ENCODE measurements at regions not wholly inside any gene's neighbourhood (a gene's known extent, or its start where the extent isn't known, plus 50 kb on each side); places are given as distances from the start of the nearest gene placed in this dataset.

DNA sequence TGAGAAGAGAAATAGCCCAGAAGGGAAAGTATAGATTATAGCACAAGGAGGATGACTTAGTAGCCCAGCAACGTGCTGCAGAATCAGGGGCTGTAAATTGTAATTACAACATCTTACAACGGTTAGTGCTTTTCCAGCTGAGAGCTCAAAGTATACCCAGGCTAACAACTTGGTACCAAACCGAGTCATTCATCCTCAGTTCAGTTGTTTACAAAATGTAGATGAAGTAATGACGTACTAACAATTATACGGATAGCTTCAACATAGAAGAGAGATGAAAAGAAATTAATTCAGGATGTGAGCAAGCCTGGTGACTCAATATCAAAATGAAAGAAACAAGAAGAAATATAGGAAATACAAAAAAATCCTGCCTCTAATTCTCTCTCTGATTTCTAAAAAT, 99.2 kb downstream of the DYNAP start:
- Mint-ChIP-seq H3K36me3 (no peaks in the 10 kb centered on the region), H3K27ac (no peak overlapping the region), H3K4me3 (no peak overlapping the region), H3K9me3 (no peaks in the 10 kb centered on the region), H3K27me3 (ENCODE audit: low read depth in 2 of 2) (peaks cover 3 to 15% of the 10 kb centered on the region in 2 donors), H3K4me1 (peaks cover 0 to 5% of the 10 kb centered on the region in 2 donors)
- Histone ChIP-seq H3K36me3 (ENCODE audit: control insufficient read depth, insufficient read depth, low read length) (no peaks in the 10 kb centered on the region), H3K27me3 (ENCODE audit: control insufficient read depth, insufficient read depth, low read length) (no peaks in the 10 kb centered on the region), H3K4me3 (ENCODE audit: low read length) (no peak overlapping the region), H3K27ac (ENCODE audit: low read length) (no peak overlapping the region), H3K9me3 (ENCODE audit: control insufficient read depth, insufficient read depth, low read length) (no peaks in the 10 kb centered on the region), H3K4me1 (ENCODE audit: control insufficient read depth, insufficient read depth, low read length) (no peaks in the 10 kb centered on the region)
- intact Hi-C loops (cut with micrococcal nuclease) = no loop called here
- no peak for TF ChIP-seq CTCF (IDR thresholded peaks at IDR 0.05)
- 90% methylated on average over 5 of the region's 5 CpGs for WGBS (ENCODE audit: insufficient coverage)
- DNase-seq (no peak), ATAC-seq (no peak)

GRCh38 chr18:54692463-54692862, 101.4 kb downstream of the DYNAP start:
- no peak overlapping the region for H3K27ac Mint-ChIP-seq
- WGBS (ENCODE audit: insufficient coverage) = no CpG with 5 or more reads among the region's 1 CpG
- H3K4me3 Mint-ChIP-seq = no peak overlapping the region

GRCh38 chr18:54696616-54697293, 105.7 kb downstream of the DYNAP start:
- WGBS (ENCODE audit: insufficient coverage) = 90% methylated on average over 3 of the region's 4 CpGs
- Mint-ChIP-seq H3K36me3 (no peaks in the 10 kb centered on the region), H3K9me3 (no peaks in the 10 kb centered on the region), H3K4me1 (peaks cover 0 to 5% of the 10 kb centered on the region in 2 donors), H3K27ac (no peak overlapping the region), H3K4me3 (no peak overlapping the region), H3K27me3 (ENCODE audit: low read depth in 2 of 2) (peaks cover 3 to 9% of the 10 kb centered on the region in 2 donors)
- H3K27me3 ChIP-seq (ENCODE audit: control insufficient read depth, insufficient read depth, low read length) = no peaks in the 10 kb centered on the region
- H3K9me3 ChIP-seq (ENCODE audit: control insufficient read depth, insufficient read depth, low read length) = no peaks in the 10 kb centered on the region
- DNase-seq (no peak), ATAC-seq (no peak)
- no peak for TF ChIP-seq CTCF (IDR thresholded peaks at IDR 0.05)
- intact Hi-C loops (cut with micrococcal nuclease) = no loop called here
- no peak overlapping the region for H3K4me3 ChIP-seq (ENCODE audit: low read length)
- H3K4me1 ChIP-seq (ENCODE audit: control insufficient read depth, insufficient read depth, low read length) = no peaks in the 10 kb centered on the region
- H3K36me3 ChIP-seq (ENCODE audit: control insufficient read depth, insufficient read depth, low read length) = no peaks in the 10 kb centered on the region
- no peak overlapping the region for H3K27ac ChIP-seq (ENCODE audit: low read length)

More at GRCh38 chr18:54692463-54692862, 101.4 kb downstream of the DYNAP start:
- no peaks in the 10 kb centered on the region for H3K36me3 Mint-ChIP-seq
- ATAC-seq (no peak), DNase-seq (no peak)
- H3K9me3 Mint-ChIP-seq = no peaks in the 10 kb centered on the region
- H3K4me1 Mint-ChIP-seq = peaks cover 0 to 5% of the 10 kb centered on the region in 2 donors
- Histone ChIP-seq H3K4me3 (ENCODE audit: low read length) (no peak overlapping the region), H3K9me3 (ENCODE audit: control insufficient read depth, insufficient read depth, low read length) (no peaks in the 10 kb centered on the region), H3K27me3 (ENCODE audit: control insufficient read depth, insufficient read depth, low read length) (no peaks in the 10 kb centered on the region), H3K27ac (ENCODE audit: low read length) (no peak overlapping the region), H3K36me3 (ENCODE audit: control insufficient read depth, insufficient read depth, low read length) (no peaks in the 10 kb centered on the region), H3K4me1 (ENCODE audit: control insufficient read depth, insufficient read depth, low read length) (no peaks in the 10 kb centered on the region)
- TF ChIP-seq CTCF (IDR thresholded peaks at IDR 0.05) = no peak
- H3K27me3 Mint-ChIP-seq (ENCODE audit: low read depth in 2 of 2) = peaks cover 3 to 21% of the 10 kb centered on the region in 2 donors
- intact Hi-C loops (cut with micrococcal nuclease) = no loop called here

DNA sequence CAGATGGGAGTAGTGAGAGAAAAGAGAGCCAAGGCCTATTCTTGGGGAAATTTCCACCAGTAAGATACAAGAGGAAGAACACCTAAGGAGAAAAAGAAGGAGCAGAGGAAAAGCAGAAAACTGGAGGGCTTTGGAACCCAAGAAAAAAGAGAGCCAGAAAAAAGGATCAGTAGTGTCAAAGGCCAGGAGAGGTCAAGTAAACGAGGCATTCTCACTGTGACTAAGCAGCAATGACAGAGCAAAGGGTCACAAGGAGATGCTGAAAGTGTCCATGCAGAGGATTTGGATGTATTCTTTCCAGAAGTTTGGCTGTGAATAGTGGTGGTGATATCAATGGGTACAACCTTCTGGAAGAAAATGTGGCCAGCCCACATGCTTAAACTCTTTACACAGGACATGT, 109.5 kb downstream of the DYNAP start:
- no peak overlapping the region for H3K4me3 Mint-ChIP-seq
- no peaks in the 10 kb centered on the region for H3K4me1 Mint-ChIP-seq
- no peak overlapping the region for H3K27ac ChIP-seq (ENCODE audit: low read length)
- no peak overlapping the region for H3K4me3 ChIP-seq (ENCODE audit: low read length)
- WGBS (ENCODE audit: insufficient coverage) = 72% methylated on average over 1 of the region's 1 CpG
- no peaks in the 10 kb centered on the region for H3K9me3 Mint-ChIP-seq
- H3K27me3 Mint-ChIP-seq (ENCODE audit: low read depth in 2 of 2) = peaks cover 0 to 9% of the 10 kb centered on the region in 2 donors
- no peak for ATAC-seq
- H3K9me3 ChIP-seq (ENCODE audit: control insufficient read depth, insufficient read depth, low read length) = no peaks in the 10 kb centered on the region
- H3K4me1 ChIP-seq (ENCODE audit: control insufficient read depth, insufficient read depth, low read length) = no peaks in the 10 kb centered on the region
- H3K36me3 Mint-ChIP-seq = no peaks in the 10 kb centered on the region
- H3K36me3 ChIP-seq (ENCODE audit: control insufficient read depth, insufficient read depth, low read length) = no peaks in the 10 kb centered on the region
- no peak for TF ChIP-seq CTCF (IDR thresholded peaks at IDR 0.05)
- intact Hi-C loops (cut with micrococcal nuclease) = no loop called here
- DNase-seq = no peak
- H3K27me3 ChIP-seq (ENCODE audit: control insufficient read depth, insufficient read depth, low read length) = no peaks in the 10 kb centered on the region
- no peak overlapping the region for H3K27ac Mint-ChIP-seq
